ENCODE measurements at regions not wholly inside any gene's neighbourhood (a gene's known extent, or its start where the extent isn't known, plus 50 kb on each side); places are given as distances from the start of the nearest gene placed in this dataset.

GRCh38 chr6:86079938-86080337 is 437.3 kb upstream of the SYNCRIP start:
- TF ChIP-seq EZH2 (IDR thresholded peaks at IDR 0.05; ENCODE audit: low read length, unreplicated experiment) (no peak), CTCF (conservative IDR thresholded peaks at IDR 0.05; ENCODE audit: low read depth, low read length) (no peak)

Measured in PC-3 (cell line).